GM19035 (cell line): ENCODE measurements at regions not wholly inside any gene's neighbourhood (a gene's known extent, or its start where the extent isn't known, plus 50 kb on each side); places are given as distances from the start of the nearest gene placed in this dataset.
A peak's percentile ranks its signal among the peaks of the same experiment; 100 is the strongest.

ENCODE experiments used
- ATAC-seq: cut with Tn5 transposase; IDR thresholded peaks from one replicate; pipeline ENCODE4 v1.9.1; 2021; ENCODE audit not compliant: unreplicated experiment

DNA sequence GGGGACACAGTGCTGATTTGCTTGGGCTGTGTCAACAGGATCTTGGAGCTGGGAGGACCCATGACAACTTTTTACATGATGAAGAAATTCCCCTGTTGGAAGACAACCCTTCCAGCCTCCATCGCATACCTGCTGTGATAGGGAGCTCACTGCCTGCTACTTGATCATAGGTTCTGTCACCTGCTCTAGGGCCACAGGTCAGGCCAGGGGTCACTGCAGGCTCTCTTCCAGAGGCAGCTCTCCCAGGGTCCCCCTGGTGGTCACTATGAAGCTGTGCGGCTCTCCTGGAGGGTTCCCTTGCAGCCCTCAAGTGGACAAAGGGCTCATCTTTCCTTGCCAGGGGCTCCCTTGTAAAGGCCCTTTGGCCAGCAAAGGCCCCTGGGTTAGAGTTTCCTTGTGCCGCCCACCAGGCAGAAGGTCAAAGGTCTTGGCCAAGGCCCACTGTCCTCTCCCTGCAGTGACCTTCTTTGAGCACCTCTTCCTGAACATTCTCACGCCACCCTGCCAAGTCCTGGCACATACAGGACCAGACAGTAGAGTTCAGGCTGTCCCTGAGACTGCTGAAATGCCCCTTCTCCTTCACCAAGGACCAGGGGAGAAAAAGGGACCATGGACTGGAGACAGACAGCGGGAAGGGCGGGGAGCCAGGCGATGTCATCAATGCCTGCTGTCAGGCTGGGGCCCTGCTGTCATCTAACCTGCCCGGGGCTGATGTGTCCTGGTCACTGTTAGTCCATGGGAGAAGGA, 345.1 kb downstream of the DYSF start:
- ATAC-seq, result peak; percentile 79

- no peak for ATAC-seq
Observed at GRCh38 chr2:71797035-71797810, 343.9 kb downstream of the DYSF start.

DNA sequence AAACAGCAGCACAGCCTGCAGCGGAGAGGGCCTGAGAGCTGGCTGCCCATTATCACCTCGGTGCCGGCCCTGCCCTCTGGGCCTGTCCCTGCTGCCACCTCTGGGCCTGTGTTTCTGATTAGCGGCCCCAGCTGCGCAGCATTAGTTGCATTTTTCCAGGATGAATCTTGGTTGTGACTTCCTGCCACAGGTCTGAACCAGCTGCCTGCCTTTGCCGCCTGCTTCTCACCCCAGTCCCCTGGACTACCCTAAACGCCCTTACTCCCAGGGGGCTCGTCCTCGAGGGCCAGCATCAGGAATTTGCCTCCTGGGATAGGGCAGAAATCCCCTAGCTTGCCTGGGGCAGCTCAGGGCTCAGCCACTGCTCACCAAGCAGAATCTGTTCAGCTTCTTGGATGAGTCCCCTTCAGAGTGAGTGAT, 342.8 kb downstream of the DYSF start:
- ATAC-seq, result no peak

DNA sequence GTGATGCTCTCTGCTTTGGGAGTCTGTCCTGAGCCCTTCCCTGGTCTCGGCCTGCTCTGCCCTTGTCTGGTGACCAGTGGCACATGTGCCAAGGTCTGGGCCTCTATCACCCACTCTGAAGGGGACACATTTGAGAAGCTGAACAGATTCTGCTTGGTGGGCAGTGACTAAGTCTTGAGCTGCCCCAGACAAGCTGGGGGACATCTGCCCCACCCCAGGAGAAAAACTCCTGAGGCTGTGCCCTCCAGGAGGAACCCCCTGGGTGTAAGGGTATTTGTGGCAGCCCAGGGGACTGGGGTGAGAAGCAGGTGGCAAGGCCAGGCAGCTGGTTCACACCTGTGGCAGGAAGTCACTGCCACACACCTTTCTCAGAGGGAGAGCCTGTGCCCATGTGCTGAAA, 342.1 kb downstream of the DYSF start:
- ATAC-seq, result no peak

DNA sequence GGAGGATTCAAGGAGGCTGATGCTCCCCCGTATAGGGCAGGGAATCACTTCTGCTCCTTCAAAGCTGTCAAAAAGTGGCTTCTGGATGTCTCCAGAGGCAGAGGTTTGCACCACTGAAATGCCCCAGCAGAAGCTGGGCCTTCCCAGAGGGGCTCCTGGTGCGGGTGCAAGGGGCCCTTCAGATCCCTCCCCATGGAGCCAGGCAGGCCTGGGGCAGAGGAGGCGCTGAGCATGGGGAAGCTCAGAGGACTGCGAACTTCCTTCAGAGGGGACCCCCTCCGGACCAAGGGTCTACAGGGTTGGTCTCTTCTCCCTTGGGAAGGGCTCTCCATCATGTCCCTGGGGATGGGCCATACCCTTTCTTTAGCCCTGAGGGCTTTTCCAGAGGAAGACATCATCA, 341.2 kb downstream of the DYSF start:
- no peak for ATAC-seq

DNA sequence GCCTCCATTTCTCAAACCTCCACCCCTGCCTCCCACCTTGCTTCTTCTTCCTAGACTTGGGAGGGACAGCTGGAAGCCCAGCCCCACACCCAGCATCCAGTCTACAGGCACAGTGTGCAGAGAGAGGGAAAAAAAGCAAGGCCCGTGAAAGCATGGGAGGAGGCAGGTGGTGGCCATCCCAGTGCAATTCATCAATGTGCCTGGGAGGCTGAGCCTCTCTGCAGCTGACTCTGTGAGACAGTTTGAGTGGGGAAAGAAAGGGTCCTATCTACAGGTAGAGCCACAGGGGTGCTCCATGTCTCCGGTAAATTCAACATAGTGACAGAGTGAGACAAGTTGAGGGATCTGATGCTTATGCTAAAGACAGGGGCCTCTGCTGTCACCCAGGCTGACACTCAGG, 340.6 kb downstream of the DYSF start:
- ATAC-seq, result no peak

DNA sequence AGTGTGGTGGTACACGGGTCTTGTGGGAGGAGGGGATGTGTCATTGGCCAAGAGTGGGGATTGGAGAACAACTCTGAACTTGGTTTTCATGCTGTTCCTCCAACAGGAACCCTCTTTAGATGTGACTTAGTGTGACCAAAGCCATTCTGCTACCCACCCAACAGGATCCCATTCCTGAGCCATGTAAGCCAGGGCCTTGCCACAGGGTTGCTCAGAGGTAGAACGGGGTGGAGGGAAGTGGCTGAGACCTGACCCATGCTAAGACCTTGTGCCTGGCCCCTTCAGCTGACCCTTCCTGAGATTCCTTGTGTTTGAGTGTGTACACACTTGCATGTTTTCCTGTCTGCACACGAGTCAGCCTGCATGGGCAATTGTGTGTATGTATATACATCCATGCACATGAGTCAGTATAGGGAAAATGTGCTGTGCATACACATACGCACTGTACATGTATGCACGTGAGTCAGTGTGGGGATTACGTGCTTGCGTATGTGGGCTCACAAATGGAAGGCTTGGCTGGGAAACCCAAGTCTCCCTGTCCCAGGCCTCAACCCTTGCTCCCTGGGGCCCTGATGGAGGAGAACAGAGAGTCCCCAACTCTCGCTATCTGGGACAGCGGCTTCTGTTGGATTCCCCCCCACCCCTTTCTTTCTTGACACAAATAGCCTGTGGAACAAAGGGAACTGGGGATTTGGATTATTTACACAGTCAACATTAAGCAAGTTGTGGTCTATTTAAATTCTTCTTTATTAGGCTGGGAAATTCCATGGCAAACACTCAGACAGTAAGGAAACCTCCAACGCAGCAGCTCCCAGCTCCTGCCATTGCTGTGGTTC, 339.8 kb downstream of the DYSF start:
- ATAC-seq, result no peak

DNA sequence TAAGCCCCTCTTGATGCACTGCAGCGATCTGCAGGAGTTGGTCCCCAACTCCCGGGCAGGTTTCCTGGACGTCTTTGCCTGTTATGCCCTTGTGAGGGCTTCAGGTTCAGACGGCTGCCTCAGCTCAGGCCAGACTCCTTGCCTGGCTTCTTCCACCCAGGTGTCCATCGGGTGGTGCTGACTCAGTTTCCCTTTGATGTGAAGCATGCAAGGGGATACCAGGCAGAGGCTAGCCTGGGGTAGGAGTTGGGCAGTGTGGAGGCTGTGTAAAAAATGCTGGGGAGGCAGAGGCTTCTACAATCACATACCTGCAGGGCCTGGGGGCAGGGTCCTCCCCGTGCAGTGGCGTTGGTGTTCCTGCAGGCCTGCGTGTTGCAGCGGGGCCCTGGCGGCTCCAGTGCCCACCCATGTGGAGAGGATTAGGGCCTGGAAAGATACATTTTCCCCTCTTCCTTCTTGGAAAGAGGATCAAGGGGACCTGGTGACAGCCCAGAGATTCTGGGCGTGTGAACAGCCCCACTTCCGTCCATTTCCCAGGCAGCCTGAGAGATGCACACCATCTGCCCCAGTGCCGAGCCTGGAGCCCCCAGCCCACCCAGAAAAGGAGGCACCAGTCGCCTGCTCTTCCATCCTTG, 338.3 kb downstream of the DYSF start:
- no peak for ATAC-seq

GRCh38 chr2:71791061-71791450, 337.7 kb downstream of the DYSF start:
- no peak for ATAC-seq

- no peak for ATAC-seq
Observed at GRCh38 chr2:71790226-71791060, 337.1 kb downstream of the DYSF start.

GRCh38 chr2:71789556-71790204, 336.3 kb downstream of the DYSF start:
- ATAC-seq, result no peak

GRCh38 chr2:71788601-71789240, 335.4 kb downstream of the DYSF start:
- no peak for ATAC-seq

DNA sequence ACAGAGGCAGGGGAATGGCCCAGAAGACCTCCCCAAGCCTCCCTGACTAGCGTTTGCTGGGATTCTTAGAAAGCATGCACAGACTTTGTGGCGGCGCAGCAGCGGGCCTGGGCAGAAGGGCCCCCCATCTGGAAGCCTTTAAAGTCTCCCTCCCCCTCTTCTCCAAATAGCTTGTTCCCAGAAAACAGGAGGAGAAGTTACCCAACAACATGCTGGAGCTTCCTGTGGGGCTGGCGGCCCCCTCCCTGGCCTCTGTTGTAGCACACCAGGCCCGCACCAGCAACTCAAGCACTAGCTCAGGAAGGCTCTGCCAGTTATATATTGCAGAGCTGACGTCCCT, 334.8 kb downstream of the DYSF start:
- no peak for ATAC-seq

DNA sequence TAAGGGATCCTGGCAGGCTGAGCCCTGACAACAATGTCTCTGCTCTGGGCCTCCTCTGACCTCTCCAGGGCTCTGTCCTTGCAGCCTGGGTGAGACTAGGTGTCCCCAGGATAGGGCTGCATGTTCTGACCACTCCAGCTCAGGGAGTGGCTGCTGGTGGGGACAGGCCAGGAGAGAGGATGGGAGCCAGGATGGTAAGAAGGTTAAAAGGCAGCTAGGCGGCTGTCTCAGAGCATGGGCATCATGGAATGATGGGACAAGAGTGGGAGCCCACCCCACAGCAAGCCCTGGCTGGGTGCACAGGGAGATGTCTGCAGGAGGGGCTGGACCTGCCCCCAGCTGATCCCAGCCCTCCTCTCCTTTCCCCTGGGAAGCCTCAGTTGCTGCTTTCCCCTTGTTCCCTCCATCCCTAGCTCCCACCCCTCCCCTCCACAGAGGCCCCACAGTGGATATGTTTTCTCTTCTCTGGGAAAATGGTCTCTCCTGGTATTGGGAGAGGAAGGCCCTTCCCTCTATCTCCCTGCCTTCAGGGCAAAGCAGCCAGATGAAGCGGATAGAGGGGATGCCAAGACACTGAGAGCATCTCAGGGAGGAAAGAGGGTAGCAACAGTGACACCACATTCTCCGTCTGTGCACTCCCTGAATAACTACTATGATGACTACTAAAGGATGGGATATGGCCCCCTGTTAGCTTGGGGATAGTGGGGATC, 334.3 kb downstream of the DYSF start:
- no peak for ATAC-seq

- ATAC-seq, result no peak
Observed at GRCh38 chr2:71787108-71787415, 333.7 kb downstream of the DYSF start.

GRCh38 chr2:71786291-71787107, 333.1 kb downstream of the DYSF start:
- ATAC-seq, result no peak

- ATAC-seq, result no peak
Observed at GRCh38 chr2:71785516-71785981, 332.2 kb downstream of the DYSF start.
